K562 (cell line): ENCODE measurements at regions not wholly inside any gene's neighbourhood (a gene's known extent, or its start where the extent isn't known, plus 50 kb on each side); places are given as distances from the start of the nearest gene placed in this dataset.

Experiments
- CHD7 ChIP-seq: fragments of 200-600 bp; sonication (generic); IDR thresholded peaks from one replicate; pipeline ENCODE4 v1.6.1; 2012; ENCODE audit warnings: mild to moderate bottlenecking, low read depth, low read length, inconsistent platforms
- DMBX1 ChIP-seq: fragments of 250-450 bp; sonication (Bioruptor Pico); IDR thresholded peaks from 2 replicates; pipeline ENCODE4 v1.8.0; 2022; ENCODE audit warnings: inconsistent platforms, mild to moderate bottlenecking, moderate library complexity, borderline replicate concordance
- POU5F1 ChIP-seq: fragments of 150-350 bp; IDR thresholded peaks from 2 replicates; pipeline ENCODE4 v1.6.1; 2014; ENCODE audit warnings: borderline replicate concordance, low read length, low read depth, mild to moderate bottlenecking; ENCODE audit not compliant: partially characterized antibody
- SMARCE1 ChIP-seq: fragments of 450-650 bp; IDR thresholded peaks from 2 replicates; pipeline ENCODE4 v1.7.1; 2016; ENCODE audit warnings: mild to moderate bottlenecking
- SP2 ChIP-seq: IDR thresholded peaks from 2 replicates; pipeline ENCODE4 v1.6.1; 2011; ENCODE audit warnings: mild to moderate bottlenecking, low read depth, low read length, moderate library complexity; ENCODE audit not compliant: poor library complexity, severe bottlenecking; ENCODE audit errors: extremely low read depth
- TOE1 ChIP-seq, 2 experiments: fragments of 450-650 bp in 1 of 2; sonication (generic) in 1 of 2; formaldehyde crosslinking in 1 of 2; IDR thresholded peaks; 2 replicates each; pipeline versions ENCODE4 v1.7.1 to v1.8.0; 2016 to 2022; ENCODE audit warnings: borderline replicate concordance in 2 of 2, mild to moderate bottlenecking in 2 of 2, antibody characterized with exemption in 1 of 2, inconsistent platforms in 1 of 2, low read depth in 1 of 2, missing genetic modification reagents in 1 of 2, moderate library complexity in 1 of 2
- UBTF ChIP-seq, 2 experiments: IDR thresholded peaks; 2 replicates each; pipeline ENCODE4 v1.6.1; 2012; ENCODE audit warnings: improper control_type of control experiment in 2 of 2, low read depth in 2 of 2, low read length in 2 of 2, borderline replicate concordance in 1 of 2
- ZNF695 ChIP-seq: fragments of 450-650 bp; formaldehyde crosslinking; IDR thresholded peaks from 2 replicates; pipeline ENCODE4 v1.4.0; 2020; ENCODE audit warnings: mild to moderate bottlenecking, moderate library complexity

- TF ChIP-seq CHD7 (no peak), POU5F1 (no peak), SMARCE1 (no peak), TOE1 (IDR thresholded peaks at IDR 0.05; ENCODE audit: borderline replicate concordance) (no peak), TOE1 (CRISPR knock-in tag; IDR thresholded peaks at IDR 0.05; ENCODE audit: borderline replicate concordance, low read depth) (no peak), UBTF (IDR thresholded peaks at IDR 0.05; ENCODE audit: borderline replicate concordance in 1 of 2, low read depth in 2 of 2, low read length in 2 of 2) (no peak), DMBX1 (CRISPR knock-in tag) (no peak), SP2 (no peak), ZNF695 (CRISPR knock-in tag) (no peak)
- TF ChIP-seq, all 486 proteins: peak for 0
These were observed 426.4 kb upstream of the FZD8 start (continued) for GRCh38 chr10:36068542-36068941.
